ENCODE measurements at regions not wholly inside any gene's neighbourhood (a gene's known extent, or its start where the extent isn't known, plus 50 kb on each side); places are given as distances from the start of the nearest gene placed in this dataset.

- POLR2A ChIA-PET: no interaction called here
- peak; percentile 74 for TF ChIP-seq CTCF (IDR thresholded peaks at IDR 0.05; ENCODE audit: insufficient read depth, low read depth, low read length)
- H3K36me3 ChIP-seq (ENCODE audit: control insufficient read depth, insufficient read depth, low read length): no peaks in the 10 kb centered on the region
- no peak for DNase-seq (ENCODE audit: low read depth)
- H3K4me3 ChIP-seq (ENCODE audit: low read depth, low read length): no peak overlapping the region
- H3K27me3 ChIP-seq (ENCODE audit: control insufficient read depth, insufficient read depth, low read length): no peaks in the 10 kb centered on the region
- CTCF ChIA-PET: interaction anchor here (0.6 to 8.9 kb wide), 39 partner anchors 8 to 442 kb away, joined by 3 to 149 read pairs (median 4); no protein-coding TSS in a partner anchor
These were observed 92.4 kb upstream of the RMDN2 start for GRCh38 chr2:37832590-37833197.

- Histone ChIP-seq H3K4me3 (ENCODE audit: low read depth, low read length) (no peak overlapping the region), H3K27me3 (ENCODE audit: control insufficient read depth, insufficient read depth, low read length) (no peaks in the 10 kb centered on the region), H3K36me3 (ENCODE audit: control insufficient read depth, insufficient read depth, low read length) (no peaks in the 10 kb centered on the region)
- ChIA-PET POLR2A (interaction anchor here (0.6 kb wide), 1 partner anchor 192 kb away, joined by 4 read pairs; no protein-coding TSS in a partner anchor), CTCF (interaction anchor here (0.6 to 8.9 kb wide), 35 partner anchors 9 to 442 kb away, joined by 3 to 149 read pairs (median 4); no protein-coding TSS in a partner anchor)
- TF ChIP-seq CTCF (IDR thresholded peaks at IDR 0.05; ENCODE audit: insufficient read depth, low read depth, low read length): no peak
- no peak for DNase-seq (ENCODE audit: low read depth)
These were observed 91.7 kb upstream of the RMDN2 start for GRCh38 chr2:37833423-37833822.

DNA sequence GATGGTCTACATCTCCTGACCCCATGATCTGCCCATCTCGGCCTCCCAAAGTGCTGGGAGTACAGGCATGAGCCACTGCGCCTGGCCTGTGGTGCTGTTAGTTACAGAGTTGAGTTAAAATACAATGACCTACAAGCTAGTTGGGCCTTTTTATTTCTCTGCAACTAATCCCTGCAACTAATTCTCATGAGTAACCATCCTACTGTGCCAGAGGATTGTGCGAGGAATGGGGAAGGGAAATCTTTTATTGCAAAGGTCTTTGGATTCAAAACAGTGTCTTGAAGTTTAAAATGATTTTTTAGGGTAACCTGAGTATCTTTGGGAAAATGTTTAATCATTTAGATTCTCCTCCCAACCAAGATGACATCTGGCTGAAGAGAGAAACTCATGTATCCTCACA is 88.8 kb upstream of the RMDN2 start:
- ChIA-PET CTCF (interaction anchor here (0.7 to 5.4 kb wide), 4 partner anchors 41 to 440 kb away, joined by 5 to 32 read pairs (median 10); no protein-coding TSS in a partner anchor), POLR2A (no interaction called here)
- H3K4me3 ChIP-seq (ENCODE audit: low read depth, low read length): no peak overlapping the region
- no peaks in the 10 kb centered on the region for H3K27me3 ChIP-seq (ENCODE audit: control insufficient read depth, insufficient read depth, low read length)
- no peaks in the 10 kb centered on the region for H3K36me3 ChIP-seq (ENCODE audit: control insufficient read depth, insufficient read depth, low read length)
- no peak for TF ChIP-seq CTCF (IDR thresholded peaks at IDR 0.05; ENCODE audit: insufficient read depth, low read depth, low read length)
- DNase-seq (ENCODE audit: low read depth): no peak

GRCh38 chr2:37836711-37837110 is 88.4 kb upstream of the RMDN2 start:
- CTCF ChIA-PET: interaction anchor here (0.6 to 5.4 kb wide), 3 partner anchors 41 to 441 kb away, joined by 6 to 32 read pairs (median 14); no protein-coding TSS in a partner anchor
- Histone ChIP-seq H3K27me3 (ENCODE audit: control insufficient read depth, insufficient read depth, low read length) (no peaks in the 10 kb centered on the region), H3K4me3 (ENCODE audit: low read depth, low read length) (no peak overlapping the region), H3K36me3 (ENCODE audit: control insufficient read depth, insufficient read depth, low read length) (no peaks in the 10 kb centered on the region)
- DNase-seq (ENCODE audit: low read depth): no peak
- POLR2A ChIA-PET: no interaction called here
- TF ChIP-seq CTCF (IDR thresholded peaks at IDR 0.05; ENCODE audit: insufficient read depth, low read depth, low read length): no peak

DNA sequence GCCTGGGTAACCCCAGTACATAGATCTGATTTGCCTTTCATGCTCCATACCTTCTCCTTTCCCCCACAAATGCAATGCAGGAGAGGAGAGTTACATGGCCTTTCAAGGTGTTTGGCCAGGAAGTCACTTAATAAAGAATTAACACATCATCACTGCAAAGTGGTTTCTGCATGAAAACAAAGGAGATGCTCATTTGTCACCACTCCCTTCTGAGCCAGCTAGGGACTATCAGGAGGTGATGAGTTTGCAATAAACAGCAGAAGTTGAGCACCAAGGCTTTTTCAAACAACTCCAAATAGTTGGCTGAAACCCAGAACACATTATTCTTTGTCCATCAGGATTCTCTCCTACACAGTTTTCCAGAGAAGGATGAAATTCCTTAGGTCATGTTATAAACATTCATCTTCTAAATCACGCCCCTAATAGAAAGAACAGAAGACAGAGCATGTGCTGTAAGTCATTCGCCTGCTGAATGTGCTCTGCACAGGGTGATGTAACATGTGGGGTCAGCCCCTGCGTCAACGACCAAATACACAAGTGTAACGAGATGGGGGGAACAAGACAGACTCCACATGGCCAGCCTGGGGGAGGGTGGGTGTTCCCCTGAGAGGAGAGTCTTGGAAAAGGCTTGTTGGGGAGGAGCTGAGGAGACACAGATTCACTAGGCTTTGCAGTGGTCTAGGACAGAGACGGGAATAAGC is 87.3 kb upstream of the RMDN2 start:
- CTCF ChIA-PET: interaction anchor here (0.6 to 3.0 kb wide), 3 partner anchors 40 to 436 kb away, joined by 6 to 14 read pairs (median 7); no protein-coding TSS in a partner anchor
- DNase-seq (ENCODE audit: low read depth): no peak

More for the DNA sequence above, 87.3 kb upstream of the RMDN2 start:
- no peaks in the 10 kb centered on the region for H3K27me3 ChIP-seq (ENCODE audit: control insufficient read depth, insufficient read depth, low read length)
- H3K36me3 ChIP-seq (ENCODE audit: control insufficient read depth, insufficient read depth, low read length): no peaks in the 10 kb centered on the region
- TF ChIP-seq CTCF (IDR thresholded peaks at IDR 0.05; ENCODE audit: insufficient read depth, low read depth, low read length): no peak
- POLR2A ChIA-PET: interaction anchor here (0.6 kb wide), 1 partner anchor 9 kb away, joined by 13 read pairs; no protein-coding TSS in a partner anchor
- H3K4me3 ChIP-seq (ENCODE audit: low read depth, low read length): no peak overlapping the region

Data from BJ (cell line).